Cardiac septum (tissue), 1 donor: ENCODE measurements at regions not wholly inside any gene's neighbourhood (a gene's known extent, or its start where the extent isn't known, plus 50 kb on each side); places are given as distances from the start of the nearest gene placed in this dataset.
"Not testable (repeated sequence)": the region's sequence is repeated elsewhere in the genome, so short reads cannot be mapped to it uniquely, and the experiment has no call there.

Source experiments
- DNase-seq: peaks from one replicate; pipeline ENCODE4 v3.0.0-alpha.2; 2020; ENCODE audit warnings: low spot score
- intact Hi-C: fragments of 100-400 bp; cut with DNase I; formaldehyde crosslinking; loops from one replicate; pipeline ENCODE4 v1.14.0; 2022
- donor health status: DM: no; HTN: no; CAD: no.

- intact Hi-C loops: no loop called here
- no peak for DNase-seq
These were observed 560.2 kb downstream of the DACH1 start for GRCh38 chr13:71306821-71307220.

GRCh38 chr13:71304861-71305260, 562.1 kb downstream of the DACH1 start:
- intact Hi-C loops: no loop called here
- no peak for DNase-seq

- DNase-seq: no peak
- intact Hi-C loops: no loop called here
These were observed 563.9 kb downstream of the DACH1 start for GRCh38 chr13:71303144-71303543.

- DNase-seq: no peak
- intact Hi-C loops: no loop called here
These were observed 566.4 kb downstream of the DACH1 start for GRCh38 chr13:71300602-71301001.

- intact Hi-C loops: loop anchor here (5.0 kb wide), 1 partner anchor 466 kb away; no protein-coding TSS in a partner anchor
- no peak for DNase-seq
These were observed 575.2 kb downstream of the DACH1 start for GRCh38 chr13:71291842-71292146.

GRCh38 chr13:71290963-71291841, 575.8 kb downstream of the DACH1 start:
- intact Hi-C loops: loop anchor here (5.0 kb wide), 1 partner anchor 466 kb away; no protein-coding TSS in a partner anchor
- DNase-seq: no peak

GRCh38 chr13:71289980-71290379, 577.0 kb downstream of the DACH1 start:
- intact Hi-C loops: loop anchor here (5.0 kb wide), 1 partner anchor 467 kb away; no protein-coding TSS in a partner anchor

GRCh38 chr13:71285700-71286099, 581.3 kb downstream of the DACH1 start:
- intact Hi-C loops: no loop called here
- DNase-seq: no peak

More at GRCh38 chr13:71289980-71290379, 577.0 kb downstream of the DACH1 start:
- not testable (repeated sequence) for DNase-seq

- intact Hi-C loops: no loop called here
- DNase-seq: no peak
These were observed 588.5 kb downstream of the DACH1 start for GRCh38 chr13:71278512-71278911.

GRCh38 chr13:71274923-71275608, 591.9 kb downstream of the DACH1 start:
- no peak for DNase-seq
- intact Hi-C loops: no loop called here

GRCh38 chr13:71261256-71261655, 605.7 kb downstream of the DACH1 start:
- no peak for DNase-seq
- intact Hi-C loops: no loop called here

- intact Hi-C loops: no loop called here
- DNase-seq: no peak
These were observed 606.8 kb downstream of the DACH1 start for GRCh38 chr13:71260246-71260645.

- DNase-seq: no peak
- intact Hi-C loops: no loop called here
These were observed 611.4 kb downstream of the DACH1 start for GRCh38 chr13:71255633-71256032.

- DNase-seq: no peak
- intact Hi-C loops: no loop called here
These were observed 612.6 kb downstream of the DACH1 start for GRCh38 chr13:71254384-71254783.

- intact Hi-C loops: no loop called here
- DNase-seq: no peak
These were observed 614.8 kb downstream of the DACH1 start for GRCh38 chr13:71252184-71252704.

- intact Hi-C loops: no loop called here
- no peak for DNase-seq
These were observed 615.6 kb downstream of the DACH1 start for GRCh38 chr13:71251292-71251951.

- intact Hi-C loops: no loop called here
- no peak for DNase-seq
These were observed 618.0 kb downstream of the DACH1 start for GRCh38 chr13:71249011-71249410.

- no peak for DNase-seq
- intact Hi-C loops: no loop called here
These were observed 622.8 kb downstream of the DACH1 start for GRCh38 chr13:71244161-71244560.

- intact Hi-C loops: no loop called here
- DNase-seq: no peak
These were observed 624.8 kb downstream of the DACH1 start for GRCh38 chr13:71242201-71242600.

- no peak for DNase-seq
- intact Hi-C loops: no loop called here
These were observed 626.1 kb downstream of the DACH1 start for GRCh38 chr13:71240911-71241310.
